ENCODE measurements at regions not wholly inside any gene's neighbourhood (a gene's known extent, or its start where the extent isn't known, plus 50 kb on each side); places are given as distances from the start of the nearest gene placed in this dataset.

DNA sequence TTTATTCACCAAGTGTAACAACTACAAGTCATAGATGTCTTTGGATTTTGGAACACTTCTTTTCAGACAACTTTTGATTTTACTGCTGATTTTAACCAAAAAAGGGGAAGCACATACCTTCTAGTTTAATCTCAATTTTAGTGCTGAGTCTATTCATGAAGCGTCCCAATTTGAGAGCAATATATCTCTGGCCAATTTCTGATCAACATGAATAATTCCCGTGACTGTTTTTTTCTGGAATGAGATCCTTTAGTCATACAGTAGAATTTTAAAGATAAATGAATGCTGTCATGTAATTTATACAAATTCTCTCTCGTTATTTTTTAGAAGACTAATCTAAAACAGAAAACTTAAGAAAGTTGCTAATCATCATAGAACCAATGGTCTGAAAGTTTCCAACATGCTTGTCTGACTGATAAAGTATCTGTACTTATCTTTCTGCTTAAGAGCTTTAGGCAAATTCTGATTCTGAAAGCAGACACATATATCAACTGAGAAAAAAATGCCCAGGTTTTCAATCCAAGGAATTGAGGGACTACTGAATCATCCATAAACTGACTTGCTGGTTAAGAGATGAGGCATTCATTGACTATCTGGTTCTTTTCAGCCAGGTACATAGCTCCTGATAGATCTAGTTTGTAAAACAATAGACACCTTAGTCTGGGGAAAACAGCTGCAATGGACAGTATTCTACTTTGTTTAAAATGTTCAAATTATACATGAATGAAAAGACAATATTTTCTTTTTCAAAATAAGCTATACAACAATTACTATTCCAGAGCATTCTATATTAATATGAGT lies 657.5 kb downstream of the RFPL4B start:
- Histone ChIP-seq H3K9me3 (no peaks in the 10 kb centered on the region), H3K4me1 (peaks cover 0 to 2% (median 0%) of the 10 kb centered on the region in 4 donors), H3K27me3 (no peaks in the 10 kb centered on the region), H3K27ac (replicated peaks in 1 of 4) (no peak overlapping the region), H3K36me3 (no peaks in the 10 kb centered on the region), H3K4me3 (no peak overlapping the region)
- no peak for TF ChIP-seq POLR2A (IDR thresholded peaks at IDR 0.05; ENCODE audit: low read depth)
- TF ChIP-seq, protein P1, sequence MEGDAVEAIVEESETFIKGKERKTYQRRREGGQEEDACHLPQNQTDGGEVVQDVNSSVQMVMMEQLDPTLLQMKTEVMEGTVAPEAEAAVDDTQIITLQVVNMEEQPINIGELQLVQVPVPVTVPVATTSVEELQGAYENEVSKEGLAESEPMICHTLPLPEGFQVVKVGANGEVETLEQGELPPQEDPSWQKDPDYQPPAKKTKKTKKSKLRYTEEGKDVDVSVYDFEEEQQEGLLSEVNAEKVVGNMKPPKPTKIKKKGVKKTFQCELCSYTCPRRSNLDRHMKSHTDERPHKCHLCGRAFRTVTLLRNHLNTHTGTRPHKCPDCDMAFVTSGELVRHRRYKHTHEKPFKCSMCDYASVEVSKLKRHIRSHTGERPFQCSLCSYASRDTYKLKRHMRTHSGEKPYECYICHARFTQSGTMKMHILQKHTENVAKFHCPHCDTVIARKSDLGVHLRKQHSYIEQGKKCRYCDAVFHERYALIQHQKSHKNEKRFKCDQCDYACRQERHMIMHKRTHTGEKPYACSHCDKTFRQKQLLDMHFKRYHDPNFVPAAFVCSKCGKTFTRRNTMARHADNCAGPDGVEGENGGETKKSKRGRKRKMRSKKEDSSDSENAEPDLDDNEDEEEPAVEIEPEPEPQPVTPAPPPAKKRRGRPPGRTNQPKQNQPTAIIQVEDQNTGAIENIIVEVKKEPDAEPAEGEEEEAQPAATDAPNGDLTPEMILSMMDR (IDR thresholded peaks at IDR 0.05): no peak
- TF ChIP-seq EP300 (IDR thresholded peaks at IDR 0.05): no peak
- no peak for TF ChIP-seq POLR2AphosphoS5 (IDR thresholded peaks at IDR 0.05)
- DNase-seq (ENCODE audit: extremely low spot score): no peak
- intact Hi-C loops (cut with DNase I): no loop called here
- WGBS: 54% methylated on average over 3 of the region's 3 CpGs

- DNase-seq (ENCODE audit: extremely low spot score): no peak
- H3K27me3 ChIP-seq: no peaks in the 10 kb centered on the region
- no peaks in the 10 kb centered on the region for H3K36me3 ChIP-seq
- no peak overlapping the region for H3K27ac ChIP-seq (replicated peaks in 1 of 4)
- peaks cover 0 to 8% (median under 1%) of the 10 kb centered on the region in 4 donors for H3K4me1 ChIP-seq
- WGBS: 94% methylated on average over 2 of the region's 2 CpGs
- intact Hi-C loops (cut with DNase I): no loop called here
- H3K4me3 ChIP-seq: no peak overlapping the region
- TF ChIP-seq, protein P1 (IDR thresholded peaks at IDR 0.05): no peak
- TF ChIP-seq EP300 (IDR thresholded peaks at IDR 0.05): no peak
- no peak for TF ChIP-seq POLR2A (IDR thresholded peaks at IDR 0.05; ENCODE audit: low read depth)
- TF ChIP-seq POLR2AphosphoS5 (IDR thresholded peaks at IDR 0.05): no peak
- H3K9me3 ChIP-seq: no peaks in the 10 kb centered on the region
Measured at GRCh38 chr6:113006494-113006893, 659.4 kb downstream of the RFPL4B start.

DNA sequence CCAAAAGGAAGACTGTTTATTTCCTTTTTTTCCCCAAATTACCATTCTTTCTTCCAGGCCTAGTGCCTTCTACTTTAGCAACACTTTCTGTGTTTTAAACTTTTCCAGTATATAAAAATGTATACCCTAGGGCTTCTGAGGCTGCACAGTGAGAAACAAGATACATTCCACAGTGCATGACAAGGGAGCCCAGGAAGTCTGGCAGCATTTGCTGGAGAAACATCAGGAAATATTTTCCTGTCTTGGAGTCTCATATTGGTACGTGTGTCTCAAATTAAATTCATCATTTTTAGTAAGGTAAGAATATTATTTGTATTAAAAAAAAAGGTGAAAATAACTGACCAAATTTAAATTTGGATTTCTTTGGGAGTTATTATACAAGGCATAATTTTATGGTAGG lies 662.6 kb downstream of the RFPL4B start:
- peaks cover 0 to 8% (median 3%) of the 10 kb centered on the region in 4 donors for H3K4me1 ChIP-seq
- intact Hi-C loops (cut with DNase I): no loop called here
- H3K27ac ChIP-seq (replicated peaks in 1 of 4): no peak overlapping the region
- H3K4me3 ChIP-seq: no peak overlapping the region
- TF ChIP-seq POLR2AphosphoS5 (IDR thresholded peaks at IDR 0.05) (no peak), EP300 (IDR thresholded peaks at IDR 0.05) (no peak), POLR2A (IDR thresholded peaks at IDR 0.05; ENCODE audit: low read depth) (no peak)
- TF ChIP-seq, protein P1 (IDR thresholded peaks at IDR 0.05): no peak
- no peaks in the 10 kb centered on the region for H3K27me3 ChIP-seq
- H3K36me3 ChIP-seq: no peaks in the 10 kb centered on the region
- H3K9me3 ChIP-seq: no peaks in the 10 kb centered on the region
- 55% methylated on average over 1 of the region's 1 CpG for whole genome bisulfite sequencing
- DNase-seq (ENCODE audit: extremely low spot score): no peak

- no peaks in the 10 kb centered on the region for H3K9me3 ChIP-seq
- no peaks in the 10 kb centered on the region for H3K36me3 ChIP-seq
- no peak overlapping the region for H3K4me3 ChIP-seq
- WGBS: 87% methylated on average over 3 of the region's 3 CpGs
- TF ChIP-seq, protein P1 (IDR thresholded peaks at IDR 0.05): no peak
- TF ChIP-seq EP300 (IDR thresholded peaks at IDR 0.05) (no peak), POLR2A (IDR thresholded peaks at IDR 0.05; ENCODE audit: low read depth) (no peak), POLR2AphosphoS5 (IDR thresholded peaks at IDR 0.05) (no peak)
- no peak for DNase-seq (ENCODE audit: extremely low spot score)
- H3K4me1 ChIP-seq: peaks cover 0 to 8% (median 3%) of the 10 kb centered on the region in 4 donors
- intact Hi-C loops (cut with DNase I): no loop called here
- no peaks in the 10 kb centered on the region for H3K27me3 ChIP-seq
- no peak overlapping the region for H3K27ac ChIP-seq (replicated peaks in 1 of 4)
Measured at GRCh38 chr6:113010196-113010989, 663.3 kb downstream of the RFPL4B start.
